Naive thymus-derived CD4-positive, alpha-beta T cell (primary cell): ENCODE measurements at regions not wholly inside any gene's neighbourhood (a gene's known extent, or its start where the extent isn't known, plus 50 kb on each side); places are given as distances from the start of the nearest gene placed in this dataset.
"Not testable (repeated sequence)": the region's sequence is repeated elsewhere in the genome, so short reads cannot be mapped to it uniquely, and the experiment has no call there.

Source experiments
- ATAC-seq: fragments of 150-1000 bp; cut with Tn5 transposase; 2 replicates; pipeline ENCODE4 v1.10.0; 2021; ENCODE audit warnings: mild to moderate bottlenecking, moderate library complexity
- CTCF ChIA-PET: fragments of 350-600 bp; sonication (Branson Sonifier 250); formaldehyde crosslinking; loops from one replicate; lab custom pipeline; 2021; ENCODE audit warnings: antibody characterized with exemption; lab: Charles Lee
- POLR2A ChIA-PET: fragments of 350-600 bp; sonication (Branson Sonifier 250); formaldehyde crosslinking; loops from one replicate; lab custom pipeline; 2021; ENCODE audit warnings: antibody characterized with exemption, inconsistent platforms; lab: Charles Lee
- DNase-seq, 9 donors: peaks; one replicate each; pipeline versions ENCODE4 v3.0.0 to v3.0.0-alpha.2; 2020 to 2022; ENCODE audit warnings: mixed read lengths in 1 of 9
- H3K27ac ChIP-seq: one replicate; pipeline ENCODE4 v1.7.0; 2013; ENCODE audit warnings: mild to moderate bottlenecking, low read depth, low read length, moderate library complexity
- H3K27me3 ChIP-seq, 2 donors: one replicate each; pipeline ENCODE4 v1.7.0; 2013; ENCODE audit warnings: low read length in 2 of 2, mild to moderate bottlenecking in 2 of 2, moderate library complexity in 2 of 2; ENCODE audit not compliant: control insufficient read depth in 2 of 2, insufficient read depth in 2 of 2
- H3K36me3 ChIP-seq, 3 experiments: 1 replicate in 2 of 3; 2 replicates in 1 of 3; pipeline ENCODE4 v1.7.0; 2013; ENCODE audit warnings: low read length in 3 of 3, mild to moderate bottlenecking in 3 of 3, moderate library complexity in 1 of 3; ENCODE audit not compliant: insufficient read depth in 3 of 3, control insufficient read depth in 2 of 3
- H3K4me1 ChIP-seq, 2 donors: one replicate each; pipeline ENCODE4 v1.7.0; 2013; ENCODE audit warnings: low read length in 2 of 2, mild to moderate bottlenecking in 2 of 2, moderate library complexity in 1 of 2; ENCODE audit not compliant: control insufficient read depth in 2 of 2, insufficient read depth in 2 of 2
- H3K4me3 ChIP-seq: 2 replicates; pipeline ENCODE4 v1.7.0; 2013; ENCODE audit warnings: mild to moderate bottlenecking, low read length
- H3K9me3 ChIP-seq, 3 experiments: 1 replicate in 2 of 3; 2 replicates in 1 of 3; pipeline ENCODE4 v1.7.0; 2013; ENCODE audit warnings: low read length in 3 of 3; ENCODE audit not compliant: control insufficient read depth in 2 of 3
- H3K27ac Mint-ChIP-seq, 9 donors: one replicate each; pipeline ENCODE4 v1.8.0; 2020 to 2022; ENCODE audit warnings: mixed read lengths in 9 of 9, mild to moderate bottlenecking in 8 of 9, moderate library complexity in 5 of 9, inconsistent platforms in 2 of 9
- H3K27me3 Mint-ChIP-seq, 5 donors: one replicate each; pipeline ENCODE4 v1.8.0; 2021 to 2022; ENCODE audit warnings: mixed read lengths in 5 of 5, mild to moderate bottlenecking in 1 of 5
- H3K36me3 Mint-ChIP-seq, 5 donors: one replicate each; pipeline ENCODE4 v1.8.0; 2020 to 2022; ENCODE audit warnings: mixed read lengths in 5 of 5, mild to moderate bottlenecking in 3 of 5, inconsistent platforms in 1 of 5
- H3K4me1 Mint-ChIP-seq, 7 donors: one replicate each; pipeline ENCODE4 v1.8.0; 2020 to 2022; ENCODE audit warnings: mixed read lengths in 7 of 7, mild to moderate bottlenecking in 3 of 7, inconsistent platforms in 1 of 7
- H3K4me3 Mint-ChIP-seq, 10 donors: one replicate each; pipeline ENCODE4 v1.8.0; 2020 to 2022; ENCODE audit warnings: mild to moderate bottlenecking in 10 of 10, mixed read lengths in 10 of 10, moderate library complexity in 6 of 10, inconsistent platforms in 2 of 10
- H3K9me3 Mint-ChIP-seq, 11 donors: one replicate each; pipeline ENCODE4 v1.8.0; 2020 to 2022; ENCODE audit warnings: mixed read lengths in 11 of 11, mild to moderate bottlenecking in 4 of 11, inconsistent platforms in 1 of 11, moderate library complexity in 1 of 11
- intact Hi-C, 2 donors: fragments of 100-400 bp; cut with micrococcal nuclease; formaldehyde crosslinking; loops; one replicate each; pipeline ENCODE4 v1.15.1; 2023

GRCh38 chr15:87548590-87548989 lies 707.9 kb downstream of the NTRK3 start:
- H3K9me3 Mint-ChIP-seq, result peaks cover 0 to 10% (median 7%) of the 10 kb centered on the region in 11 donors
- H3K4me3 Mint-ChIP-seq, CTCF ChIA-PET, H3K27ac Mint-ChIP-seq, DNase-seq, H3K27me3 Mint-ChIP-seq, H3K36me3 ChIP-seq, ATAC-seq, H3K4me1 Mint-ChIP-seq, H3K4me1 ChIP-seq, H3K27me3 ChIP-seq, H3K4me3 ChIP-seq, POLR2A ChIA-PET, H3K27ac ChIP-seq, H3K36me3 Mint-ChIP-seq, H3K9me3 ChIP-seq, intact Hi-C loops: not testable (repeated sequence)

- Histone ChIP-seq H3K9me3 (no peaks in the 10 kb centered on the region), H3K4me1 (no peaks in the 10 kb centered on the region), H3K27ac (no peak overlapping the region), H3K36me3 (no peaks in the 10 kb centered on the region), H3K4me3 (no peak overlapping the region), H3K27me3 (no peaks in the 10 kb centered on the region)
- peaks cover 0 to 6% (median 2%) of the 10 kb centered on the region in 11 donors for H3K9me3 Mint-ChIP-seq
- ChIA-PET POLR2A (no interaction called here), CTCF (no interaction called here)
- H3K36me3 Mint-ChIP-seq, result no peaks in the 10 kb centered on the region
- no peaks in the 10 kb centered on the region for H3K4me1 Mint-ChIP-seq
- H3K27ac Mint-ChIP-seq, result no peak overlapping the region
- intact Hi-C loops, result no loop called here
- no peak overlapping the region for H3K4me3 Mint-ChIP-seq
- H3K27me3 Mint-ChIP-seq, result peaks cover 0 to 5% (median 2%) of the 10 kb centered on the region in 5 donors
- DNase-seq (no peak), ATAC-seq (no peak)
These were observed 708.9 kb downstream of the NTRK3 start for GRCh38 chr15:87547470-87548181.

- Mint-ChIP-seq H3K27me3 (peaks cover 0 to 18% (median 4%) of the 10 kb centered on the region in 5 donors), H3K4me1 (no peaks in the 10 kb centered on the region), H3K9me3 (peaks cover 2 to 14% (median 5%) of the 10 kb centered on the region in 11 donors), H3K36me3 (no peaks in the 10 kb centered on the region), H3K4me3 (no peak overlapping the region), H3K27ac (no peak overlapping the region)
- H3K9me3 ChIP-seq, result no peaks in the 10 kb centered on the region
- H3K36me3 ChIP-seq, result no peaks in the 10 kb centered on the region
- no peak overlapping the region for H3K27ac ChIP-seq
- ChIA-PET CTCF (no interaction called here), POLR2A (no interaction called here)
- H3K4me1 ChIP-seq, result no peaks in the 10 kb centered on the region
- intact Hi-C loops, result no loop called here
- H3K4me3 ChIP-seq, result no peak overlapping the region
- ATAC-seq (no peak), DNase-seq (no peak)
- H3K27me3 ChIP-seq, result no peaks in the 10 kb centered on the region
These were observed 718.2 kb downstream of the NTRK3 start for GRCh38 chr15:87538327-87538834.

- no peak overlapping the region for H3K4me3 ChIP-seq
- intact Hi-C loops, result no loop called here
- Mint-ChIP-seq H3K27ac (no peak overlapping the region), H3K4me1 (no peaks in the 10 kb centered on the region), H3K9me3 (peaks cover 3 to 18% (median 8%) of the 10 kb centered on the region in 11 donors), H3K4me3 (no peak overlapping the region), H3K36me3 (no peaks in the 10 kb centered on the region), H3K27me3 (peaks cover 0 to 18% (median 4%) of the 10 kb centered on the region in 5 donors)
- POLR2A ChIA-PET, result no interaction called here
- H3K4me1 ChIP-seq, result no peaks in the 10 kb centered on the region
- no peak overlapping the region for H3K27ac ChIP-seq
- CTCF ChIA-PET, result no interaction called here
- H3K27me3 ChIP-seq, result no peaks in the 10 kb centered on the region
- ATAC-seq, result no peak
- DNase-seq, result no peak
- H3K36me3 ChIP-seq, result no peaks in the 10 kb centered on the region
- H3K9me3 ChIP-seq, result no peaks in the 10 kb centered on the region
These were observed 719.2 kb downstream of the NTRK3 start for GRCh38 chr15:87537295-87537694.

GRCh38 chr15:87533637-87534036 lies 722.9 kb downstream of the NTRK3 start:
- H3K4me1 ChIP-seq, H3K4me3 Mint-ChIP-seq, ATAC-seq, H3K4me3 ChIP-seq, H3K27ac ChIP-seq, H3K27me3 ChIP-seq, DNase-seq, CTCF ChIA-PET, H3K27ac Mint-ChIP-seq, H3K4me1 Mint-ChIP-seq, intact Hi-C loops, POLR2A ChIA-PET, H3K36me3 Mint-ChIP-seq, H3K36me3 ChIP-seq, H3K9me3 ChIP-seq: not testable (repeated sequence)
- Mint-ChIP-seq H3K9me3 (peaks cover 0 to 21% (median 7%) of the 10 kb centered on the region in 11 donors), H3K27me3 (peaks cover 0 to 18% (median 0%) of the 10 kb centered on the region in 5 donors)

GRCh38 chr15:87528873-87529272 lies 727.7 kb downstream of the NTRK3 start:
- intact Hi-C loops, result no loop called here
- H3K36me3 Mint-ChIP-seq, result no peaks in the 10 kb centered on the region
- no peaks in the 10 kb centered on the region for H3K27me3 Mint-ChIP-seq
- H3K9me3 Mint-ChIP-seq, result peaks cover 0 to 13% (median 6%) of the 10 kb centered on the region in 11 donors
- Histone ChIP-seq H3K27ac (no peak overlapping the region), H3K4me3 (no peak overlapping the region), H3K27me3 (no peaks in the 10 kb centered on the region), H3K9me3 (no peaks in the 10 kb centered on the region), H3K4me1 (no peaks in the 10 kb centered on the region), H3K36me3 (no peaks in the 10 kb centered on the region)
- H3K4me3 Mint-ChIP-seq, result no peak overlapping the region
- CTCF ChIA-PET, result no interaction called here
- POLR2A ChIA-PET, result no interaction called here
- DNase-seq, result no peak
- H3K27ac Mint-ChIP-seq, result no peak overlapping the region
- H3K4me1 Mint-ChIP-seq, result peaks cover 0 to 5% (median 0%) of the 10 kb centered on the region in 7 donors
- ATAC-seq, result no peak

GRCh38 chr15:87527875-87528274 lies 728.7 kb downstream of the NTRK3 start:
- H3K9me3 ChIP-seq, result no peaks in the 10 kb centered on the region
- Mint-ChIP-seq H3K27me3 (no peaks in the 10 kb centered on the region), H3K36me3 (no peaks in the 10 kb centered on the region), H3K9me3 (peaks cover 0 to 10% (median 2%) of the 10 kb centered on the region in 11 donors), H3K27ac (no peak overlapping the region), H3K4me1 (peaks cover 0 to 5% (median 0%) of the 10 kb centered on the region in 7 donors), H3K4me3 (no peak overlapping the region)
- H3K27ac ChIP-seq, result no peak overlapping the region
- H3K27me3 ChIP-seq, result no peaks in the 10 kb centered on the region
- intact Hi-C loops, result no loop called here
- no peaks in the 10 kb centered on the region for H3K36me3 ChIP-seq
- POLR2A ChIA-PET, result no interaction called here
- DNase-seq (no peak), ATAC-seq (no peak)
- H3K4me3 ChIP-seq, result no peak overlapping the region
- CTCF ChIA-PET, result no interaction called here
- H3K4me1 ChIP-seq, result no peaks in the 10 kb centered on the region
